Duodenal mucosa (tissue), 2 donors: ENCODE measurements at regions not wholly inside any gene's neighbourhood (a gene's known extent, or its start where the extent isn't known, plus 50 kb on each side); places are given as distances from the start of the nearest gene placed in this dataset.

Source experiments
- H3K27ac ChIP-seq: one replicate; pipeline ENCODE4 v1.7.0; 2013; ENCODE audit warnings: low read depth, low read length
- H3K27me3 ChIP-seq, 2 donors: one replicate each; pipeline ENCODE4 v1.7.0; 2013; ENCODE audit warnings: low read length in 2 of 2, control low read depth in 1 of 2; ENCODE audit not compliant: insufficient read depth in 2 of 2, control insufficient read depth in 1 of 2
- H3K36me3 ChIP-seq, 2 donors: one replicate each; pipeline ENCODE4 v1.7.0; 2013; ENCODE audit warnings: low read length in 2 of 2, control low read depth in 1 of 2; ENCODE audit not compliant: insufficient read depth in 2 of 2, control insufficient read depth in 1 of 2
- H3K4me1 ChIP-seq, 2 donors: one replicate each; pipeline ENCODE4 v1.7.0; 2013; ENCODE audit warnings: low read length in 2 of 2, control low read depth in 1 of 2; ENCODE audit not compliant: insufficient read depth in 2 of 2, control insufficient read depth in 1 of 2
- H3K4me3 ChIP-seq, 2 donors: one replicate each; pipeline ENCODE4 v1.7.0; 2013; ENCODE audit warnings: low read length in 2 of 2, low read depth in 1 of 2
- H3K9ac ChIP-seq, 2 donors: one replicate each; pipeline ENCODE4 v1.7.0; 2013; ENCODE audit warnings: low read length in 2 of 2, low read depth in 1 of 2
- H3K9me3 ChIP-seq, 2 donors: one replicate each; pipeline ENCODE4 v1.7.0; 2013; ENCODE audit warnings: low read length in 2 of 2, control low read depth in 1 of 2; ENCODE audit not compliant: control insufficient read depth in 1 of 2

DNA sequence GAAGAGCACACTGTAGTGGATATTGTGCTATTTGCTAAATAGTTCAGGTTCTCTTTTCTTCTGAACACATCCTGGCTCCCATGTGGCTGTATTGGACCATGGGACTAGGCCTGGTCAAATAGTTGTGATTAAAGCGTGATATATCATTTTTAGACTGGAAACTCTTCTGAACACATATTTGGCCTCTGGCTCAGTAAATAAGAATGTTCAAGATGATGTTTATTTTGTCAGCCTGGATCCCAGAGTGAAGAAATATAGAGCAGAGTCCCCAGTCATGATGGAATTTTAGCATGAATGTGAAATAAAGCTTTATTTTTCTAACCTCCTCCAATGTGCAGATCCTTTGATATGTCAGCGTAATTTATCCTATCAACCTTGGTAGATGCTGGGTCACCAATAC, 542.6 kb downstream of the ADGRL2 start:
- H3K4me1 ChIP-seq = no peaks in the 10 kb centered on the region
- H3K9me3 ChIP-seq = no peaks in the 10 kb centered on the region
- H3K27me3 ChIP-seq = no peaks in the 10 kb centered on the region
- H3K4me3 ChIP-seq = no peak overlapping the region
- H3K36me3 ChIP-seq = no peaks in the 10 kb centered on the region
- H3K27ac ChIP-seq = no peak overlapping the region
- H3K9ac ChIP-seq = no peak overlapping the region

DNA sequence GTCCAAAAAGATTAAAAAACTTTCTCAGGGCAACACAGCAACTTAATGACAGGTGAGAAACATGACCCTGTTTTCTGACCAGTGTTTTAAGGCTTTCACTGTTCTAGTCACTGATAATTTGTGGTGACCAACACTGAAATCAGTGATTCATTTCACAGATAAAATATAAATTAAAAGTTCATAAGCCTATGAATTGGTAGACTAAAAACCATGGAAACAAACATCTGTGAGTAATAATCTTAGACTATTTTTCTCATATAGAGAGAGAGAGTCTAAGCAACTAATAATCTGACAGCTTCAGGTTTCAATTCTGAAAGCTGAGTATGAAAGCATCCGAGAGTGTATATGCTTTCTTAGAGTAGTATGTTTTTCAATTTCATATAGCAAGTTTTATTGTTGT, 536.9 kb downstream of the ADGRL2 start:
- Histone ChIP-seq H3K36me3 (no peaks in the 10 kb centered on the region), H3K27me3 (no peaks in the 10 kb centered on the region), H3K4me3 (no peak overlapping the region), H3K4me1 (no peaks in the 10 kb centered on the region), H3K27ac (no peak overlapping the region), H3K9ac (no peak overlapping the region), H3K9me3 (no peaks in the 10 kb centered on the region)

DNA sequence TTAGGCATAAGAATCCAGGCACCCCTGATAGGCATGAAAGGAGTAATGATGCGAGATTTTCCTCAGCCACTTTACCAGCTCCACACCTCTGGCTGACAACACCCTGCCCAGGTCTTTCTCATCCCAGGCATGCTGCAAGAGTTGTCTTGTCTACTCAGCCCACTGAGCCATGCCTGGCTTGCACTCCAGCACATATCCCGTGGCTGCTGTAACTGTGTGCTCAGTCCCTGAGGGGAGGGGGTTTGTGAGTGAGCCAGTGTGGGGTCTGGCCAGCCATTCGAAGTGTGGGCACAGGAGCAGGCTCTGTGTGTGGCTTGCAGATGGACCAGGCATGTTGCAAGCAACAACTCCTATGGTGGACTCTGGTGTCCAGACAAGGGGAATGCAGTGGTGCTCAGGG, 529.6 kb downstream of the ADGRL2 start:
- H3K36me3 ChIP-seq = no peaks in the 10 kb centered on the region
- no peak overlapping the region for H3K9ac ChIP-seq
- H3K27me3 ChIP-seq = no peaks in the 10 kb centered on the region
- no peaks in the 10 kb centered on the region for H3K9me3 ChIP-seq
- H3K4me3 ChIP-seq = no peak overlapping the region
- H3K27ac ChIP-seq = no peak overlapping the region
- no peaks in the 10 kb centered on the region for H3K4me1 ChIP-seq

DNA sequence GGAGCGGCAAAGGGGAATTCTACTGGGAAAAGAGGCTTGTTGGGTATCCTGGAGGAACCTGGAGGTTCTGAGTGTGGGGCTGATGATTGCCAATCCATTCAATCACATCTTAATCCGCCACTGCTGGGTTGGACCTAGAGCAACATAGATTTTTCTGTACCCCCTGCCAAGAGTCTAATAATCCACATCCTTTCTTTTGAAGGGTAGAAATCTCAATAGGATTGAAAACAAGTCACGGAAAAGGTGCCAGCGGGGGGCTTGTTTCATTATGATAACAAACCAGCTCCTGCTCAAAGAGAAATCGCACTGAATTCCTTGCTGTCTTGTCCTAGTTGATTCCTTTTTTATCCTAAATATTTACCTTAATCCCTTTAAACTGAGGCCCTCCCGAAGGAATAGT, 528.5 kb downstream of the ADGRL2 start:
- Histone ChIP-seq H3K9me3 (no peaks in the 10 kb centered on the region), H3K4me3 (no peak overlapping the region), H3K9ac (no peak overlapping the region), H3K4me1 (no peaks in the 10 kb centered on the region), H3K27me3 (no peaks in the 10 kb centered on the region), H3K36me3 (no peaks in the 10 kb centered on the region), H3K27ac (no peak overlapping the region)

DNA sequence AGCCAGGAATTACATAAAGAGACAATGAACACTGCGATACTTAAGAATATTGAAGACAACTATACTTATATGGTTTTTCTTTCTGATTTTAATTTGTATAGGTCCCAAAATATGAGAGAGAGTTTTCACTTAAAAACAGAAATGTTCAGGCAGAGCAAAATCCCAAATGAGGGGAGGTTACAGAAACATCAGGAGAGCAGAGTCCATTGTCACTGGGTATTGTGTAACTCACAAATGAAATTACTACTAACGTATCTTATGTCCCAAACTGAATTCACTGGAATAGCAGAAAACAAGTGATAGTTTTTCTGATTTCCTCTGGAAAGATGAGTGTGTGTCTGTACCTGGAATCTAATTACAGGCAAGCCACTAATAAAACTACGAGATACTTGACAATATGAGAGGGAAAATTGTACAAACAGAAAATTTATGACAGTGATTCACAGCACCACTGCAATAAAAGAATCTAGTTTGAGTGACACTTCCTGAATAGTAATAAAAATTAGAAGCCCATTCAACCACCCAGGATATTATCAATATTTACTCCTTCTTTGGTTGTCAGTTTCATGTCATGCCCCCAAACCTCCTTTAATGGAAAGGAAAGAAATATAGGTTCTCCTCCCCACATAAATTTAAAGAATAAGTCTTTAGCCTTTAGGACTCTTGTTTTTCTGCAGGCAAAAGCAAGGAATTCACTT, 522.6 kb downstream of the ADGRL2 start:
- Histone ChIP-seq H3K4me3 (no peak overlapping the region), H3K27me3 (no peaks in the 10 kb centered on the region), H3K27ac (no peak overlapping the region), H3K9ac (no peak overlapping the region), H3K4me1 (no peaks in the 10 kb centered on the region), H3K9me3 (no peaks in the 10 kb centered on the region), H3K36me3 (no peaks in the 10 kb centered on the region)

DNA sequence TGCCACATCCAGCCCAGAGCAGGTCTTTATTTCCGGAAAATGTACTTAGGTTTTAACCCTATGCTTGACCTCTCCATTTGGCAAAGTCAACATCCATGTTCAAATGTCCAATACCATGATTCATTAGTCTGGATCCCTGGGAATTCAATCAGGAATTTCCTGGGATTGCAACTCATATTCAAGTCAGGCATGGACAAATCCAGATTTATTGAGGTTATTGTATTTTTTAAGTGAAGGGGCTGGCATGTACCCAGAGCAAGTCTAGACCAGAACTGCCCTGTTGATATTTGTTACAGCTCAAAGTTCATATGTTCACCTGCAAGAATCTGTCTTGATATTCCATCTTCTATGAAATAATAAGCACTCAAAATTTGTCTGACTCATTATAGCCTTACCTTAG, 521.1 kb downstream of the ADGRL2 start:
- H3K27ac ChIP-seq = no peak overlapping the region
- no peaks in the 10 kb centered on the region for H3K4me1 ChIP-seq
- no peak overlapping the region for H3K4me3 ChIP-seq
- no peaks in the 10 kb centered on the region for H3K9me3 ChIP-seq
- no peak overlapping the region for H3K9ac ChIP-seq
- no peaks in the 10 kb centered on the region for H3K36me3 ChIP-seq
- no peaks in the 10 kb centered on the region for H3K27me3 ChIP-seq

DNA sequence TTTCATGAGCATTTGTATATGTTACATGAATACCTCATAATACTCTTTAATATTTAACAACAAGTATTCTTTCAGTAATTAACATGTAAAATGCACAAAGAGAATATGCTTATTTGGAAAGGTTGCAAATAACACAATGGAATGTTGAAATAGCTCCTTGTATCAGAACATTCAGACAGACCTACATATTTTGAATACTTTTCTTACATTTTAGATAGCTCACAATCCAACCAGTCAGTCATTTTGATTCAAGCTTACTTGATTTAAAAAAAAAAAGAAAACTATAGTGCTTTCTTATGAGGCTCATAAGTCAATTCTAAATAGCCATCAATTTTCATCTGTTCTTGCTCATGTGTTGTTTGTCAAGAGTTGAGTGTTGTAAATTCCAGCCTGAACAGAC, 518.8 kb downstream of the ADGRL2 start:
- no peaks in the 10 kb centered on the region for H3K27me3 ChIP-seq
- no peaks in the 10 kb centered on the region for H3K4me1 ChIP-seq
- H3K4me3 ChIP-seq = no peak overlapping the region
- H3K36me3 ChIP-seq = no peaks in the 10 kb centered on the region
- no peaks in the 10 kb centered on the region for H3K9me3 ChIP-seq
- H3K27ac ChIP-seq = no peak overlapping the region
- no peak overlapping the region for H3K9ac ChIP-seq

DNA sequence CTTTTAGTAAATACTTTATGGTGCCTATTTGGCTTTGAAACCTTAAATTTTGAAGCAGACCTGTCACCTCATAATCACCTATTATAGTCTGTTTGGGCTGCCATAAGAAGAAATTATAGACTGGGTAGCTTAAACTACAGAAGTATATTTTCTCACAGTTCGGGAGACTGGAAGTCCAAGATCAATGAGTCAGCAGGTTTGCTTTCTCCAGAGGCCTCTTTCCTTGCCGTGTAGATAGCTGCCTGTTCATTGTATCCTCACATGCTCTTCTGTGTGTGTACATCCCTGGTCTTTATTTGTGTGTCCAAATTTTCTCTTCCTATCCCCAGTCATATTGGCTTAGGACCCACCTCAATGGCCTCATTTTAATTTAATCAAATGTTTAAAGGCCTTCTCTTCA, 518.2 kb downstream of the ADGRL2 start:
- H3K4me1 ChIP-seq = no peaks in the 10 kb centered on the region
- H3K9me3 ChIP-seq = no peaks in the 10 kb centered on the region
- H3K27me3 ChIP-seq = no peaks in the 10 kb centered on the region
- H3K36me3 ChIP-seq = no peaks in the 10 kb centered on the region
- H3K4me3 ChIP-seq = no peak overlapping the region
- no peak overlapping the region for H3K27ac ChIP-seq
- H3K9ac ChIP-seq = no peak overlapping the region

DNA sequence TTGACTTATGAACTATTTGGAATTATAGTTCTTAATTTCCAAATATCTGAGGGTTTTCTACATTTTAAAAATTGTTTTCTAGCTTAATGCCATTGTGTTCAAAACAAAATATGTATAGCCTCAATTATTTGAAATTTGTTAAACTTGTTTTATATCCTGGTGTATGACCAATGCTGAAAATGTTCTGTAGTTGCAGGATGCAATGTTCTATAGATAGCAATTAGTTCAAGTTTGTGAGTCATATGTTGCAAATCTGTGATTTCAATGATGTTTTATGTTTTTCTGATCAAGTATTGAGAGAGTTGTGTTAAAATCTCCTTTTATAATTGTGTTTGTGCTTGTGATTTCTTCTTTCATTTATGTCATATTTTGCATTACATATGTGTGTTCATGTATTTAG, 517.5 kb downstream of the ADGRL2 start:
- Histone ChIP-seq H3K36me3 (no peaks in the 10 kb centered on the region), H3K27me3 (no peaks in the 10 kb centered on the region), H3K4me1 (no peaks in the 10 kb centered on the region)

DNA sequence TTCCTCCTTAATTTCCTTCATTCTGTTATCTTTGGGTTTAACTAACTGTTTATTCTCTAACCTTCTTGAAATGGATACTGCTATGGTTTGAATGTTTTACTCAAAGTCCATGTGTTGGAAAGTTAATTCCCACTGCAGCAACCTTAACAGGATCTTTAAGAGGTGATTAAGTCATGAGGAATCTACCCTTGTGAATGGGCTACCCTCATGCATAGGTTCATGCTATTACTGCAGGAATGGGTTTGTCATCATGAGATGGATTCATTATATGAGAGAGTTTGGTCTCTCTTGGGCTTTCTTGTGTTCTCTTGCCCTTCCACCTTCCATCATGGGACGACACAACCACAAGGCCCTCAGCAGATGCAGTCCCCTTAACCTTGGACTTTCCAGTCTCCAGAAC, 516.9 kb downstream of the ADGRL2 start:
- H3K9ac ChIP-seq = no peak overlapping the region
- no peaks in the 10 kb centered on the region for H3K36me3 ChIP-seq
- H3K4me1 ChIP-seq = no peaks in the 10 kb centered on the region
- no peak overlapping the region for H3K27ac ChIP-seq
- H3K4me3 ChIP-seq = no peak overlapping the region
- no peaks in the 10 kb centered on the region for H3K9me3 ChIP-seq
- H3K27me3 ChIP-seq = no peaks in the 10 kb centered on the region

More for the DNA sequence above, 517.5 kb downstream of the ADGRL2 start:
- Histone ChIP-seq H3K9me3 (no peaks in the 10 kb centered on the region), H3K27ac (no peak overlapping the region), H3K4me3 (no peak overlapping the region), H3K9ac (no peak overlapping the region)

DNA sequence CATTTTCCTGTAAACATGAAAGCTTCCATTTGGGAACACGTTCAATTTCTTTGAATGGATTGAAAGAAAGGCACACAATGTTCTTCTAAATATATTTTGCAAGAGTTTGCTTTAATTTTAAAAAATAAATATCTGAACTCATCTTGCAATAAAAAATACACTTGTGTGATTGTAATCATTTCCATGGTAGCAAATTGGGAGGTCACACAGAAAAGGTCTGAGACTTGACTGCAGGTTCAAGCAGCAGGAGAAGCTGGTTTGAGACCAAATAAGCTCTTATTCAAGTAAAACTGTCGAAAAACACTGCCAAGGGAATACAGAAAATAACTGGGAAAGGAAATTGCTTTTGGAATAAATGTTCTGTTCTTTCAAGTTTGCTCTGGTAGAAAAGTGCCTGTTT, 498.9 kb downstream of the ADGRL2 start:
- Histone ChIP-seq H3K27me3 (no peaks in the 10 kb centered on the region), H3K27ac (no peak overlapping the region), H3K9me3 (no peaks in the 10 kb centered on the region), H3K4me3 (no peak overlapping the region), H3K4me1 (no peaks in the 10 kb centered on the region), H3K36me3 (no peaks in the 10 kb centered on the region), H3K9ac (no peak overlapping the region)
